ENCODE measurements at regions not wholly inside any gene's neighbourhood (a gene's known extent, or its start where the extent isn't known, plus 50 kb on each side); places are given as distances from the start of the nearest gene placed in this dataset.

GRCh38 chr11:82494988-82495432 is 238.7 kb downstream of the FAM181B start:
- TF ChIP-seq EZH2 (IDR thresholded peaks at IDR 0.05) (no peak), CTCF (IDR thresholded peaks at IDR 0.05) (peak; percentile 64)

Data from neural progenitor cell (in vitro differentiated cells).